ENCODE measurements at regions not wholly inside any gene's neighbourhood (a gene's known extent, or its start where the extent isn't known, plus 50 kb on each side); places are given as distances from the start of the nearest gene placed in this dataset.
A peak's percentile ranks its signal among the peaks of the same experiment; 100 is the strongest.

- TF ChIP-seq TRIM25 (IDR thresholded peaks at IDR 0.05; ENCODE audit: borderline replicate concordance): no peak
- TF ChIP-seq NFE2L1 (tag; IDR thresholded peaks at IDR 0.05; ENCODE audit: borderline replicate concordance, low read depth): no peak
- peak; percentile 81 for TF ChIP-seq ZNF316 (IDR thresholded peaks at IDR 0.05)
- peak; percentile 35 for TF ChIP-seq TAF9B (IDR thresholded peaks at IDR 0.05; ENCODE audit: partially characterized antibody)
- no peak for TF ChIP-seq ZNF780A (CRISPR knock-in tag; IDR thresholded peaks at IDR 0.05)
- TF ChIP-seq ATF2 (CRISPR knock-in tag; IDR thresholded peaks at IDR 0.05): no peak
- no peak for TF ChIP-seq RFX1 (IDR thresholded peaks at IDR 0.05)
- no peak for TF ChIP-seq RBM22 (IDR thresholded peaks at IDR 0.05; ENCODE audit: low read depth, low read length, poor library complexity, severe bottlenecking)
- TF ChIP-seq HMGXB4 (CRISPR knock-in tag; IDR thresholded peaks at IDR 0.05): no peak
- peak; percentile 83 for TF ChIP-seq CBFA2T2 (conservative IDR thresholded peaks at IDR 0.05)
- peak; percentile 96 for TF ChIP-seq ETV5 (CRISPR knock-in tag; IDR thresholded peaks at IDR 0.05; ENCODE audit: low read depth)
- no peak for TF ChIP-seq BCLAF1 (IDR thresholded peaks at IDR 0.05; ENCODE audit: borderline replicate concordance in 1 of 2, control insufficient read depth in 1 of 2, low read depth in 2 of 2, low read length in 1 of 2)
- TF ChIP-seq PTBP1 (IDR thresholded peaks at IDR 0.05; ENCODE audit: low read depth, low read length): no peak
- peak; percentile 94 for TF ChIP-seq TCF3 (CRISPR knock-in tag; IDR thresholded peaks at IDR 0.05)
- TF ChIP-seq ATF4 (CRISPR knock-in tag; IDR thresholded peaks at IDR 0.05): no peak
- TF ChIP-seq RBM34 (IDR thresholded peaks at IDR 0.05; ENCODE audit: borderline replicate concordance, insufficient read depth, low read length): no peak
- TF ChIP-seq ZNF174 (CRISPR knock-in tag; IDR thresholded peaks at IDR 0.05): no peak
- TF ChIP-seq NR2F6 (CRISPR knock-in tag; IDR thresholded peaks at IDR 0.05): no peak
- TF ChIP-seq TEAD2 (tag; IDR thresholded peaks at IDR 0.05): no peak
Observed at GRCh38 chr10:118482393-118483331, 112.8 kb downstream of the PRLHR start (continued).

Measured in K562 (cell line).